GM19238 (cell line): ENCODE measurements at regions not wholly inside any gene's neighbourhood (a gene's known extent, or its start where the extent isn't known, plus 50 kb on each side); places are given as distances from the start of the nearest gene placed in this dataset.
"Not testable (repeated sequence)": the region's sequence is repeated elsewhere in the genome, so short reads cannot be mapped to it uniquely, and the experiment has no call there.

Source experiments
- DNase-seq: peaks from one replicate; pipeline ENCODE4 v3.0.0; 2011; ENCODE audit warnings: low spot score; ENCODE audit not compliant: insufficient read length

DNA sequence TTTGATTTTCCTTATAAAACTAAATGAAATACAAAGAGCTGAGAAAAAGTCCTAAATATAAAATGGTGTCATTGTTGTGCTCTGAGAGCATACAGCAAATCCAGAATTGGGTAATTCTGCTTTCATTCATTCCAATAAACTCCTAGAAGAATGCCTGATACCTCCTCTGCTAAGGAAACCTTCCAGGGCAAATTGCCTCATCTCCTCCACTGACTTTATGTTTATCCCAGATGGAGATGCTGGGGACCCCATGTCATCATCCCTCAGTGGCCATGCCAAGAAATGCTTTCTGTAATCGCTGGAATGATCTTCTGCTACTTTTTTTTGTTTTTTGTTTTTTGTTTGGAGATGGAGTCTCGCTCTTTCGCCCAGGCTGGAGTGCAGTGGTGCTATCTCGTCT is 119.3 kb upstream of the PRKCQ start:
- DNase-seq = no peak

- no peak for DNase-seq
Observed at GRCh38 chr10:6695519-6695918, 115.4 kb upstream of the PRKCQ start.

- DNase-seq = no peak
Observed at GRCh38 chr10:6694447-6695140, 114.5 kb upstream of the PRKCQ start.

DNA sequence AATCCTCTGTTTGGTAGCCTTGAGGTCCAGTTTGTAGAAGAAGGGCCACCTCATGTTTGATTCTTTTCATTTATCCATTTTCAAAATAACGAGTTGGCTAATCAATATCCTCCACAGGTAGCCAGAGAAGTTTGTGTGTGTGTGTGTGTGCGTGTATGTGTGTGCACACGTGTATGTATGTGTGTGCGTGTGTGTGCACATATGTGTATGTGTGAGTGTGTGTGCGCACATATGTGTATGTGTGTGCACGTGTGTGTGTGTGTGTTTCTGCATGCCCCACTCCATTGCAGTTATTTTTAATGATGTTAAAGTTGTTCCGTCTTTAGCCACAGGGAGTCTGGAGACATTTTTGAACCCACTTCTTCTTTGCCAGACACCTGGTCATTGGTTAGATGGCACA is 112.8 kb upstream of the PRKCQ start:
- DNase-seq = no peak

DNA sequence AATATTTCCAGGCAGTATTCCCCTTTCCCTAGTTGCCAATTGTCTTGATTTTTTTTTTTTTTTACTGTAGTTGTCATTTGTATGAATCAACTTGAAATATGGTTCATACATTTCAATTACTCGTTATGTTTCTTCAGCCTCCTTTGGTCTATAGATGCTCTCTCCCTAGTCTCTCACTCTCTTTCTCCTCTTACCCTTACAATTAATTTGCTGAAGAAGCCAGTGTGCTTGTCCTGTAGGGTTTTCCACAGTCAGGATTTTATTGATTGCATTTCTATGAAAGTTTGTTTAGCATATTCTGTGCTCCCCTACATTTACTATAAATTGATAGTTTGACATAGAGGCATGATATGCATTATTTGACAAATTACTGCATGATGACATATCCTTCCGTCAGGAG is 112.0 kb upstream of the PRKCQ start:
- DNase-seq = no peak

DNA sequence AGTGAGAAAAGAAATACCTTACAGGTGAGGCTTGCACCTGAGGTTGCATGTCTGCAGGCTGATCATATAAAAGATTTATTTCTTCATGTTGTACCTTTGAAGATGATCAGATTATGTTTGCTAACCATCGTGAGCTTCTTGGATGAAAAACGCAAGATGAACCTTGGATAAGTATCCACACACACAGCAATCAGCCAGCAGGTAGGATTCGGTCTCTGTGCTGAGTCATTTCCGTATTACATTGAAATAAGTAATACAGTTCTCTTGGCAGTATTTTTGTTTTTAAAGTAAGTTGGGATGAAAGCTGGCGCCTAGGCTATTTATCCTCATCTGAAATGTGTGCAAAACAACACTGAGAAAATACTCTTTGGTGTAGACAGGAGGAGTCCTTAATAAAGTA is 109.0 kb upstream of the PRKCQ start:
- DNase-seq = no peak

- no peak for DNase-seq
Observed at GRCh38 chr10:6680735-6681134, 100.7 kb upstream of the PRKCQ start.

DNA sequence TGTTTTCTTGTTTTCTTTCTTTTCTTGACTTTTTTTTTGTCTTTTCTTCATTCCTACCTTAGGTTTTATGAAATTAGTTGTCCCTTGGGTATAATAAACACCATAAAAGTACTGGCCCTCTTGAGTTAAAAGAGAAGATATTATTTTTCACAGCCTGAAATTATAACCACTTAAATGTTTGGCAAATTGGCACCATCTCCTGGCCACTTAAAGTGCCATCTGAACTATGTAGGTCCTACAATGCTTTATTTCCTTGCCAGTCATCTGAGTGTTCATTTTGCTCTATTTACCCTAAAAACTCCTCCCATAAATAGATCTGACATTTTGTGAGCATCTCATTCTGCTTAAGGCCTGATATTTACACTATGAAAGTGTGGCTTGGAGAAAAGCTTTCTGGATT is 98.9 kb upstream of the PRKCQ start:
- no peak for DNase-seq

- peak; percentile 13 for DNase-seq
Observed at GRCh38 chr10:6678211-6678803, 98.2 kb upstream of the PRKCQ start.

DNA sequence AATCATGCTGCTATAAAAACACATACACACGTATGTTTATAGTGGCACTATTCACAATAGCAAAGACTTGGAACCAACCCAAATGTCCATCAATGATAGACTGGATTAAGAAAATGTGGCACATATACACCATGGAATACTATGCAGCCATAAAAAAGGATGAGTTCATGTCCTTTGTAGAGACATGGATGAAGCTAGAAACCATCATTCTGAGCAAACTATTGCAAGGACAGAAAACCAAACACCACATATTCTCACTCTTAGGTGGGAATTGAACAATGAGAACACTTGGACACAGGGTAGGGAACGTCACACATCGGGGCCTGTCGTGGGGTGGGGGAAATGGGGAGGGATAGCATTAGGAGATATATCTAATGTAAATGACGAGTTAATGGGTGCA is 97.1 kb upstream of the PRKCQ start:
- not testable (repeated sequence) for DNase-seq

DNA sequence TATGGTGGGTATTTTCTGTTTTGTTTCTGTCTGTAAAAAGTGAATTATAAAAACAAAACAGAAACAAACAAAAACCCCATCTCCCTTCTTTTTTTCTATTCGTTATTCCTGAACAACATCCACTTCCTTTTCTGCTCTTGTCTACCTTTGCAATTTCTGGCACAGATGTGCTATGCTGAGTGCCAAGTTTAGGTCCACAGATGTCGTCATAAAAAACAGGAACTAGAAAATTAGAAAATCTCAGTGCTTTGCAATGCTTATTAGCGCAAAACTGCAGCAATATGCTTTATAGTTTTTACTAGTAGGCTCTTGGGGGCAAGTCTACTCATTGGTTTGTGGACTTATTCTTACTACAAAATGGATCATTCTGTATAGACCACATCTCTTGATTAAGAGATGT is 94.2 kb upstream of the PRKCQ start:
- DNase-seq = no peak

DNA sequence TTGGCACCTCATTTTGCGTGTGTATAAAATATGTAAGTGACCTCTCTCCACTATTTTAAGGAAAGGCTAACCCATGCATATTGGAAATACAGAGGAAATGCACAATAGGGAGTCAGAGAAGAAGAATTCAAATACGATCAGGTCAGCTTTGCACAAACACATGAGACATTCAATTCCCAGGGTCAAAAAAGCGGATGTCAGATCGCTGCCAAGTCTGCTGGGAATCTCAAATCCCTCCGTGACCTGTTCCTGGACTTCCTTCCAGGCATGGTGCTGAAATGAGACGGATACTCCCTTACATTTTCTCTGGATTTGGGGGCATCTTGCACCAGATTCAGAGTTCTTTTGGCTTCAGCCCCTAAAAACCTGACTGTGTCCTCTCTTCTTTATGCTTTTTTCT is 91.9 kb upstream of the PRKCQ start:
- DNase-seq = no peak

DNA sequence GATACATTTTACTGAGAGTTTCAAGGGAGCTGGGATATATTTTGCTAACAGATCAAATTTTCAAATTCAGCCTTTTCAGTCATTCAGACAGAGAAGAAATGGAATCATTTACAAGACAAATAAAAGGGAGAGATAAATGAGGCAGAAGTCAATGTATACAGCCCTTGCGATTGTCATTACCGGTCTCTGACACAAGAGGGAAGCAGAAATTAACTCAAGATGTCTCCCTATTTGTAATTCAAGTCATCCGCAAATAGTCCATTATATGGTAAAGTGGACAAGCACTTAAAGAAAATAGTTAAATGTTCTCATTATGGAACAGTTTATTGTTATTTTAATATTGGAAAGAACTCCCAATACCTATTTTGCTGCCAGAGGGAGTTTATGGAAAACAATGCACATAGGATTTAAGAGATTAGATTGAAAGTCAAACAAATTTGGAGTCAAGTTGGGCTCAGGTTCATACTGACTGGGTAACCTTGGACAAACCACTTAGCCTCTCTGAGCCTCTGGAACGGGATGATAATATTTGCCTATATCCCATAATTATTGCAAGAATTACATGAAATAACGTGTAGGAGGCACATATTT is 89.3 kb upstream of the PRKCQ start:
- no peak for DNase-seq

GRCh38 chr10:6667679-6668270 is 87.7 kb upstream of the PRKCQ start:
- no peak for DNase-seq

DNA sequence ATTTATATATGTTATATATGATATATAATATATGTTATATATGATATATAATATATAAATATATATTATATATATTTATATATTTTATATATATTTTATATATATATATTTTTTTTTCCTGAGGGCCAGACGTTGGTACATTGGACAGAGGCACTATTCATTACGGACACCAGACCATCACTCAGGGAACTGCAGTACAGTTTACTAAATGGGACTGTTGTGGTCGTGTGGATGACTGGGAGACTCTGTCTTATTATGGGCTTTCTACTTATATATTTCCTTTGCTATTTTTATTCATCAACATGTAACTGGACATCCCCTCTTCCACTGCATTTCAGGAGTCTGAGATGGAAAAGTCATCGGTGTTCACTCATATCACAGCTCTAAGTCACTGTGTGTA is 87.1 kb upstream of the PRKCQ start:
- no peak for DNase-seq

- DNase-seq = no peak
Observed at GRCh38 chr10:6665847-6666246, 85.8 kb upstream of the PRKCQ start.

- DNase-seq = no peak
Observed at GRCh38 chr10:6660460-6660859, 80.4 kb upstream of the PRKCQ start.

GRCh38 chr10:6659451-6659850 is 79.4 kb upstream of the PRKCQ start:
- DNase-seq = no peak

- no peak for DNase-seq
Observed at GRCh38 chr10:6657669-6658068, 77.6 kb upstream of the PRKCQ start.

DNA sequence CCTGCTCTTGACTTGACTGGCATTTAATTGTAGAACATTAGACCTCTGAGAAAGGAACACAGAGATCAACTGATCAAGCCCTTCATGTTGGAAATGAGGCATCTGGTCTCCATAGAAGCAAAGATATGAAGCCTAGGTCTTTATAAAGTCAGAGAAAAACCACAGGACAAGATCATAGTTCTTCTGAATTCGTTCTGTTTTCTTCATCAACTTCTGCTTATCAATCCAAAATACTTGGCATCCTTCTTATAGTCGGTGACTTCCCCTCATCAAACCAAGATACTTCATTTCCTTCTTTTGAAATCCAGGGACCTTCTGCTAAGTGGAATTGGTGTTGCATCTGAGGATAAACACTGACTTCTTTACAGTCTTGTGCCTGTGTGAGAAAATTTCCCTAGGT is 77.1 kb upstream of the PRKCQ start:
- no peak for DNase-seq

GRCh38 chr10:6654571-6654970 is 74.5 kb upstream of the PRKCQ start:
- no peak for DNase-seq

DNA sequence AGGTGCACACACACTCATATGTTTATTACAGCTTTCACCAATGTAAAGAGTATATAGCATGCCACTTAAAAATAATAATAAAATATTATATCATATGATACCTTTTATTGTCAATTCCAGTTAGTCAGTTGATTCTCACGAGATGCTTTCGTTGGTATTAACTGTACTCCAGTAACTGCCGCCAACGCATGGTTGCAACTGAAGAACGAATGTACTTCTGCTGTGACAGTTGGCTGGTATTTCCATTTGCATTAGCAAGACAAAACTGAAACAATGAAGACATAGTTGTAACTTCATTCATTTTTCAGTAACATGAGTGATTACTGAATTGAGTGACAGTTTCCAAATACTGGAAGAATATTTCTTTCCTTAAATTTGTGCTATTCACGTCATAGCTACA is 70.5 kb upstream of the PRKCQ start:
- no peak for DNase-seq

- DNase-seq = no peak
Observed at GRCh38 chr10:6649903-6650302, 69.8 kb upstream of the PRKCQ start.
